Prostate gland (tissue), 2 donors: ENCODE measurements at regions not wholly inside any gene's neighbourhood (a gene's known extent, or its start where the extent isn't known, plus 50 kb on each side); places are given as distances from the start of the nearest gene placed in this dataset.
"Not testable (repeated sequence)": the region's sequence is repeated elsewhere in the genome, so short reads cannot be mapped to it uniquely, and the experiment has no call there.

Source experiments
- DNase-seq: peaks from one replicate; pipeline ENCODE4 v3.0.0-alpha.2; 2019; ENCODE audit warnings: low spot score
- H3K27ac ChIP-seq, 2 donors: fragments of 200-600 bp; sonication (generic); 2 replicates each; pipeline ENCODE4 v1.5.1; 2017 to 2019
- H3K27me3 ChIP-seq: fragments of 200-600 bp; sonication (generic); replicated peaks from 2 replicates; pipeline ENCODE4 v1.5.1; 2019; ENCODE audit not compliant: insufficient read depth
- H3K36me3 ChIP-seq, 2 donors: fragments of 200-600 bp; sonication (generic); 1 replicate in 1 of 2; 2 replicates in 1 of 2; pipeline versions ENCODE4 v1.5.1 to v1.8.1; 2017 to 2019
- H3K4me1 ChIP-seq: fragments of 200-600 bp; sonication (generic); replicated peaks from 2 replicates; pipeline ENCODE4 v1.5.1; 2019
- H3K4me3 ChIP-seq, 2 donors: fragments of 200-600 bp; sonication (generic); 2 replicates each; pipeline ENCODE4 v1.5.1; 2017 to 2019
- H3K9me3 ChIP-seq: fragments of 200-600 bp; sonication (generic); 2 replicates; pipeline ENCODE4 v1.5.1; 2017
- POLR2A ChIP-seq: fragments of 450-650 bp; IDR thresholded peaks from one replicate; pipeline ENCODE4 v1.6.1; 2016; ENCODE audit warnings: antibody characterized with exemption, mild to moderate bottlenecking
- POLR2AphosphoS5 ChIP-seq: sonication (generic); formaldehyde crosslinking; IDR thresholded peaks from one replicate; pipeline ENCODE4 v1.6.1; 2017; ENCODE audit warnings: antibody characterized with exemption
- WGBS: methylation state at CpG from one replicate; pipeline ENCODE4 v1.1.5; 2018; 5-methylcytosine and 5-hydroxymethylcytosine counted together
- intact Hi-C: fragments of 100-400 bp; cut with DNase I; formaldehyde crosslinking; loops from one replicate; pipeline ENCODE4 v1.14.2; 2022
- TF ChIP-seq, protein P1 (sequence below), 4 experiments: fragments of 200-600 bp in 2 of 4; fragments of 450-650 bp in 2 of 4; sonication (generic) in 2 of 4; IDR thresholded peaks; 1 replicate in 3 of 4; 2 replicates in 1 of 4; pipeline ENCODE4 v1.5.1; 2016 to 2019; ENCODE audit warnings: antibody characterized with exemption in 4 of 4, mild to moderate bottlenecking in 2 of 4, moderate library complexity in 2 of 4

DNA sequence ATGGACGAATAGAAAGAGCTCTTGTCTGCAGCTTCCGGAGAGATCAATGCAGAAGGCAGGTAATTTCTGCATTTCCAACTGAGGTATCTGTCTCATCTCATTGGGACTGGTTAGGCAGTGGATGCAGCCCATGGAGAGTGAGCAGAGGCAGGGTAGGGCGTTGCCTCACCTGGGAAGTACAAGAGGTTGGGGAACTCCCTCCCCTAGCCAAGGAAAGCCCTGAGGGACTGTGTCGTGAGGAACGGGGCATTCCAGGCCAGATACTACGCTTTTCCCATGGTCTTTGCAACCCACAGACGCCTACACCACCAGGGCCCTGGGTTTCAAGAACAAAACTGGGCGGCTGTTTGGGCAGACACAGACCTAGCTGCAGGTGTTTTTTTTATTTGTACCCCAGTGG lies 186.3 kb downstream of the ETV1 start:
- no peak for DNase-seq
- 87% methylated on average over 8 of the region's 8 CpGs for WGBS
- H3K27ac ChIP-seq, result no peak overlapping the region
- H3K36me3 ChIP-seq, result no peaks in the 10 kb centered on the region
- intact Hi-C loops, result no loop called here
- H3K4me1 ChIP-seq, result no peaks in the 10 kb centered on the region
- H3K9me3 ChIP-seq, result no peaks in the 10 kb centered on the region
- no peak for TF ChIP-seq POLR2A
- TF ChIP-seq, protein P1, sequence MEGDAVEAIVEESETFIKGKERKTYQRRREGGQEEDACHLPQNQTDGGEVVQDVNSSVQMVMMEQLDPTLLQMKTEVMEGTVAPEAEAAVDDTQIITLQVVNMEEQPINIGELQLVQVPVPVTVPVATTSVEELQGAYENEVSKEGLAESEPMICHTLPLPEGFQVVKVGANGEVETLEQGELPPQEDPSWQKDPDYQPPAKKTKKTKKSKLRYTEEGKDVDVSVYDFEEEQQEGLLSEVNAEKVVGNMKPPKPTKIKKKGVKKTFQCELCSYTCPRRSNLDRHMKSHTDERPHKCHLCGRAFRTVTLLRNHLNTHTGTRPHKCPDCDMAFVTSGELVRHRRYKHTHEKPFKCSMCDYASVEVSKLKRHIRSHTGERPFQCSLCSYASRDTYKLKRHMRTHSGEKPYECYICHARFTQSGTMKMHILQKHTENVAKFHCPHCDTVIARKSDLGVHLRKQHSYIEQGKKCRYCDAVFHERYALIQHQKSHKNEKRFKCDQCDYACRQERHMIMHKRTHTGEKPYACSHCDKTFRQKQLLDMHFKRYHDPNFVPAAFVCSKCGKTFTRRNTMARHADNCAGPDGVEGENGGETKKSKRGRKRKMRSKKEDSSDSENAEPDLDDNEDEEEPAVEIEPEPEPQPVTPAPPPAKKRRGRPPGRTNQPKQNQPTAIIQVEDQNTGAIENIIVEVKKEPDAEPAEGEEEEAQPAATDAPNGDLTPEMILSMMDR (IDR thresholded peaks at IDR 0.05), result no peak
- no peak for TF ChIP-seq POLR2AphosphoS5
- H3K4me3 ChIP-seq, result no peak overlapping the region
- H3K27me3 ChIP-seq, result no peaks in the 10 kb centered on the region

GRCh38 chr7:13806089-13806867 lies 183.2 kb downstream of the ETV1 start:
- WGBS, result 88% methylated on average over 33 of the region's 33 CpGs
- not testable (repeated sequence) for DNase-seq, H3K4me3 ChIP-seq

GRCh38 chr7:13817230-13817629 lies 172.2 kb downstream of the ETV1 start:
- intact Hi-C loops, H3K36me3 ChIP-seq, H3K27ac ChIP-seq, H3K27me3 ChIP-seq, H3K4me1 ChIP-seq, H3K9me3 ChIP-seq, DNase-seq, H3K4me3 ChIP-seq: not testable (repeated sequence)

More at GRCh38 chr7:13806089-13806867, 183.2 kb downstream of the ETV1 start:
- intact Hi-C loops, H3K27ac ChIP-seq, H3K9me3 ChIP-seq, H3K27me3 ChIP-seq, H3K36me3 ChIP-seq, H3K4me1 ChIP-seq: not testable (repeated sequence)

DNA sequence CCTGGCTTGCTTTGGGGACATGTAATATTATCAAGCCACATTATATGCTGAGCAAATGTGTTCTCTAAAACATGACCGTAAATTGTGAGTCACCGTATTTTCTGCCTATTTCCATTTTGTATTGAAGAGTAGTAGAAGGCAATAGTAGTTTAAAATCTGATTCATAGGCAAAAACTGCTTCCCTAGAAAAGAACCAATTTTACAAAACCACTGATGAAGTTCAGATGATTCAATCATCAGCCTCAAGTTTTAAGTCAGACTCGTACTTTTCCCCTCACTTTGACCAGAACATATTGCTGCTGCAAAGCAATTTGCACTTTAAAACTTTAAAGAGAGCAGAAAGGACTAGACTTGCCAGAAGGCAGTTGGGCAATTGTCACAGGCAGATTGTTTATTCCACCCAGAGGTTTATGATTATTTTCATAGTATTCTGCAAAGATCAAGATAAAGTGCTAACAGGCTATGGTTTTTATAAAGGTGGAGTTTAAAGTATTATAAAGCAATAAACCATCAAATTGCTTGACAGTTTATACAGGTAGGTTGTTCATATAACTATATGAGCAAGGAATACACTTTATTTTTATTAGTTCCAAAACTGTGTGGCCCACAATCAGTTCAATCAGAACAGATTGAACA lies 168.2 kb downstream of the ETV1 start:
- TF ChIP-seq POLR2A (no peak), POLR2AphosphoS5 (no peak)
- TF ChIP-seq, protein P1 (IDR thresholded peaks at IDR 0.05), result no peak
- Histone ChIP-seq H3K4me3 (no peak overlapping the region), H3K36me3 (no peaks in the 10 kb centered on the region), H3K27ac (no peak overlapping the region), H3K4me1 (no peaks in the 10 kb centered on the region), H3K27me3 (no peaks in the 10 kb centered on the region), H3K9me3 (no peaks in the 10 kb centered on the region)
- DNase-seq, result no peak
- intact Hi-C loops, result no loop called here
- 55% methylated on average over 3 of the region's 3 CpGs for WGBS

GRCh38 chr7:13822678-13823077 lies 166.8 kb downstream of the ETV1 start:
- H3K27ac ChIP-seq, result no peak overlapping the region
- TF ChIP-seq POLR2AphosphoS5 (no peak), POLR2A (no peak)
- TF ChIP-seq, protein P1 (IDR thresholded peaks at IDR 0.05), result no peak
- H3K9me3 ChIP-seq, result no peaks in the 10 kb centered on the region
- H3K4me3 ChIP-seq, result no peak overlapping the region
- no peak for DNase-seq
- no peaks in the 10 kb centered on the region for H3K36me3 ChIP-seq
- WGBS, result 56% methylated on average over 3 of the region's 3 CpGs
- H3K4me1 ChIP-seq, result no peaks in the 10 kb centered on the region
- intact Hi-C loops, result no loop called here
- no peaks in the 10 kb centered on the region for H3K27me3 ChIP-seq

GRCh38 chr7:13826752-13827151 lies 162.7 kb downstream of the ETV1 start:
- no peak overlapping the region for H3K27ac ChIP-seq
- TF ChIP-seq, protein P1 (IDR thresholded peaks at IDR 0.05), result no peak
- TF ChIP-seq POLR2A (no peak), POLR2AphosphoS5 (no peak)
- no peaks in the 10 kb centered on the region for H3K4me1 ChIP-seq
- H3K9me3 ChIP-seq, result no peaks in the 10 kb centered on the region
- 82% methylated on average over 4 of the region's 4 CpGs for WGBS
- H3K27me3 ChIP-seq, result no peaks in the 10 kb centered on the region
- intact Hi-C loops, result no loop called here
- no peaks in the 10 kb centered on the region for H3K36me3 ChIP-seq
- no peak overlapping the region for H3K4me3 ChIP-seq
- DNase-seq, result no peak
